AG04450 (cell line): ENCODE measurements at regions not wholly inside any gene's neighbourhood (a gene's known extent, or its start where the extent isn't known, plus 50 kb on each side); places are given as distances from the start of the nearest gene placed in this dataset.

Experiments used
- CTCF ChIA-PET: fragments of 300-600, 350-600 bp; formaldehyde crosslinking; extraction: SDS; loops from one replicate; lab custom pipeline; 2022; ENCODE audit warnings: antibody characterized with exemption, inconsistent platforms; lab: Charles Lee
- POLR2A ChIA-PET: fragments of 350-600 bp; formaldehyde crosslinking; extraction: SDS; loops from one replicate; lab custom pipeline; 2021; ENCODE audit warnings: antibody characterized with exemption, inconsistent platforms; lab: Yijun Ruan, JAX
- DNase-seq: peaks from one replicate; pipeline ENCODE4 v3.0.0-alpha.2; 2011; ENCODE audit warnings: low read depth, low spot score
- H3K27ac ChIP-seq: one replicate; pipeline ENCODE4 v1.5.1; 2012; ENCODE audit warnings: low read depth, low read length, control low read depth
- H3K27me3 ChIP-seq: one replicate; pipeline ENCODE4 v1.6.0; 2012; ENCODE audit warnings: low read length; ENCODE audit not compliant: control insufficient read depth, insufficient read depth
- H3K4me3 ChIP-seq: 2 replicates; pipeline ENCODE4 v1.5.1; 2011; ENCODE audit warnings: mild to moderate bottlenecking, low read depth, low read length, control low read depth
- H3K9me3 ChIP-seq: 2 replicates; pipeline ENCODE4 v1.5.1; 2012; ENCODE audit warnings: low read length; ENCODE audit not compliant: control insufficient read depth, insufficient read depth
- CTCF ChIP-seq: IDR thresholded peaks from 2 replicates; pipeline ENCODE4 v1.5.1; 2011; ENCODE audit warnings: low read depth, low read length, control low read depth, inconsistent platforms

GRCh38 chr6:165173484-165173883 is 135.9 kb downstream of the C6orf118 start:
- Histone ChIP-seq H3K27me3 (no peaks in the 10 kb centered on the region), H3K27ac (no peak overlapping the region), H3K4me3 (no peak overlapping the region), H3K9me3 (peaks cover 12% of the 10 kb centered on the region; the same call in 1 of the 2 replicates)
- CTCF ChIA-PET, result no interaction called here
- no peak for TF ChIP-seq CTCF
- no peak for DNase-seq
- POLR2A ChIA-PET, result no interaction called here

DNA sequence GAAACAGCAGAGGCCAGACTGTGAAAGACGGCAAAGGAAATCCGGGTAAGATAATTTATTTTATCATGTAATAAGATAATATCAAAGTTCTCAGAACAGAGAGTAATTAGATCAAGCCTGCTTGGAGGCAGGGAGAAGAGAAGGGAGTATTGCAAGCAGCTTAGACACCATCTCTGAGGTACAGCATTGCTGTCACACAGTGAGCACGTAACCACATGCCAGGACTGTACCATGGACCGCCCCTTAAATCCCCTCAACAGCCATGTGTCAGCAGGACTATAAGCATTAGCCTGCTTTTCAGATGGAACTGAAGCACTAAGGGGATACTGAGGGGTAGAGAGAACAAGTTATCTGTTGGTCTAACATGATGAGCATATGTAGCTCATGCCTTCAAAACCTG is 141.5 kb downstream of the C6orf118 start:
- no peaks in the 10 kb centered on the region for H3K27me3 ChIP-seq
- H3K4me3 ChIP-seq, result no peak overlapping the region
- DNase-seq, result no peak
- H3K27ac ChIP-seq, result no peak overlapping the region
- POLR2A ChIA-PET, result no interaction called here
- TF ChIP-seq CTCF, result no peak
- peaks cover 20% of the 10 kb centered on the region; the same call in 1 of the 2 replicates for H3K9me3 ChIP-seq
- CTCF ChIA-PET, result no interaction called here

DNA sequence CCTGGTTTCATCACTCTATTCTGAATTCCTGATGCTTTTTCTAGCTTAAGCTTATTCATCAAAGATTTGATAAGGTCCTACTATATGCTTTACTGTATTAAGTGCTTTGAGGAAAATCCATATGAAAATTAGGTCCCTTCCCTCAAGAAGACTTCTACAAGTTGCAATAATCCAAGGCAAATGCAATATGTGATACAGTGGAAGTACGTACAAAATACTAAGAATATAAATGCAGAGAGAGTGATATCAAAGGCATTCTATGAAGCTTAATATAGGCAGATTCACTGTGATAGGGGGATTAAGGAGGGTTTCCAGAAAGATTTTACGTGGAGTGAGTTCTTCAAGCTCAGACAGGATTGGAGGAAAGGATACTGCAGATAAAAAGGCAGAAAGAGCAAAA is 142.1 kb downstream of the C6orf118 start:
- H3K27ac ChIP-seq, result no peak overlapping the region
- POLR2A ChIA-PET, result no interaction called here
- CTCF ChIA-PET, result no interaction called here
- peaks cover 20% of the 10 kb centered on the region; the same call in 1 of the 2 replicates for H3K9me3 ChIP-seq
- DNase-seq, result no peak
- no peak for TF ChIP-seq CTCF
- no peaks in the 10 kb centered on the region for H3K27me3 ChIP-seq
- no peak overlapping the region for H3K4me3 ChIP-seq

GRCh38 chr6:165163519-165163918 is 145.9 kb downstream of the C6orf118 start:
- H3K9me3 ChIP-seq, result peaks cover 21% of the 10 kb centered on the region; the same call in 1 of the 2 replicates
- ChIA-PET CTCF (no interaction called here), POLR2A (no interaction called here)
- no peak overlapping the region for H3K27ac ChIP-seq
- no peak for TF ChIP-seq CTCF
- H3K4me3 ChIP-seq, result no peak overlapping the region
- DNase-seq, result no peak
- no peaks in the 10 kb centered on the region for H3K27me3 ChIP-seq

- DNase-seq, result no peak
- Histone ChIP-seq H3K9me3 (peaks cover 17% of the 10 kb centered on the region), H3K27me3 (no peaks in the 10 kb centered on the region), H3K4me3 (no peak overlapping the region), H3K27ac (no peak overlapping the region)
- no peak for TF ChIP-seq CTCF
- POLR2A ChIA-PET, result no interaction called here
- CTCF ChIA-PET, result no interaction called here
Measured at GRCh38 chr6:165159460-165159859, 149.9 kb downstream of the C6orf118 start.
